Body of pancreas (tissue), 4 donors: ENCODE measurements at regions not wholly inside any gene's neighbourhood (a gene's known extent, or its start where the extent isn't known, plus 50 kb on each side); places are given as distances from the start of the nearest gene placed in this dataset.
"Not testable (repeated sequence)": the region's sequence is repeated elsewhere in the genome, so short reads cannot be mapped to it uniquely, and the experiment has no call there.

Experiments used
- POLR2A ChIP-seq, 3 donors: fragments of 450-650 bp; IDR thresholded peaks; one replicate each; pipeline ENCODE4 v1.6.1; 2016; ENCODE audit warnings: antibody characterized with exemption in 3 of 3, mild to moderate bottlenecking in 2 of 3
- TF ChIP-seq, protein P1 (sequence below), 7 experiments: fragments of 450-650 bp in 4 of 7; fragments of 200-600 bp in 3 of 7; sonication (generic) in 3 of 7; IDR thresholded peaks; one replicate each; pipeline ENCODE4 v1.5.1; 2016 to 2019; ENCODE audit warnings: antibody characterized with exemption in 7 of 7

DNA sequence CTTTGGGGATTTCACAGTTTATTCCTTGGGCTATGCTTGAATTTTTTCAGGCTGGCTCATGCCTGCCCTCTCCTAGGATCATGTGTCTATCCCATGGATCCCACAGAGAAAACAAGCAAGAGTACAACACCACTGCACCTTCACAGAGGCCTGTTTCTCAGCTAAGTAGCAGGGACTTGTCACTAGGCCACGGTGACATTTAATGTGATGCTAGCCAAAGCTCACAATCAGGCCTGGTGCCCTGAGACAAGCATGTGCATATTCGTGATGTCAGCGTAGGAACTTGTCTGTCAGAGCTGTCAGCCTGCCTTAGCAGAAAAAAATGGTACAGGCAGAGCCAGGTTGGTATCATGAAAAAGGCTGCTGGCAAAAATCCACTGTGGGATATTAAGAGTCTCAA lies 173.1 kb downstream of the TSPY2 start:
- TF ChIP-seq, protein P1, sequence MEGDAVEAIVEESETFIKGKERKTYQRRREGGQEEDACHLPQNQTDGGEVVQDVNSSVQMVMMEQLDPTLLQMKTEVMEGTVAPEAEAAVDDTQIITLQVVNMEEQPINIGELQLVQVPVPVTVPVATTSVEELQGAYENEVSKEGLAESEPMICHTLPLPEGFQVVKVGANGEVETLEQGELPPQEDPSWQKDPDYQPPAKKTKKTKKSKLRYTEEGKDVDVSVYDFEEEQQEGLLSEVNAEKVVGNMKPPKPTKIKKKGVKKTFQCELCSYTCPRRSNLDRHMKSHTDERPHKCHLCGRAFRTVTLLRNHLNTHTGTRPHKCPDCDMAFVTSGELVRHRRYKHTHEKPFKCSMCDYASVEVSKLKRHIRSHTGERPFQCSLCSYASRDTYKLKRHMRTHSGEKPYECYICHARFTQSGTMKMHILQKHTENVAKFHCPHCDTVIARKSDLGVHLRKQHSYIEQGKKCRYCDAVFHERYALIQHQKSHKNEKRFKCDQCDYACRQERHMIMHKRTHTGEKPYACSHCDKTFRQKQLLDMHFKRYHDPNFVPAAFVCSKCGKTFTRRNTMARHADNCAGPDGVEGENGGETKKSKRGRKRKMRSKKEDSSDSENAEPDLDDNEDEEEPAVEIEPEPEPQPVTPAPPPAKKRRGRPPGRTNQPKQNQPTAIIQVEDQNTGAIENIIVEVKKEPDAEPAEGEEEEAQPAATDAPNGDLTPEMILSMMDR (IDR thresholded peaks at IDR 0.05), result not testable (repeated sequence)
- TF ChIP-seq POLR2A (IDR thresholded peaks at IDR 0.05), result not testable (repeated sequence)
